Upper lobe of left lung (tissue), 4 donors: ENCODE measurements at regions not wholly inside any gene's neighbourhood (a gene's known extent, or its start where the extent isn't known, plus 50 kb on each side); places are given as distances from the start of the nearest gene placed in this dataset.

Source experiments
- CTCF ChIP-seq, 6 experiments: fragments of 450-650 bp in 4 of 6; fragments of 200-600 bp in 2 of 6; sonication (generic) in 2 of 6; IDR thresholded peaks; one replicate each; pipeline ENCODE4 v1.5.1; 2016 to 2019; ENCODE audit warnings: antibody characterized with exemption in 6 of 6
- EP300 ChIP-seq, 4 donors: sonication (generic); formaldehyde crosslinking; IDR thresholded peaks; one replicate each; pipeline ENCODE4 v1.5.1; 2017; ENCODE audit warnings: antibody characterized with exemption in 4 of 4, control low read depth in 2 of 4
- POLR2A ChIP-seq, 4 donors: fragments of 450-650 bp; IDR thresholded peaks; one replicate each; pipeline ENCODE4 v1.5.1; 2016 to 2017; ENCODE audit warnings: antibody characterized with exemption in 4 of 4, mild to moderate bottlenecking in 2 of 4
- POLR2AphosphoS5 ChIP-seq, 2 donors: sonication (generic); formaldehyde crosslinking; IDR thresholded peaks; one replicate each; pipeline ENCODE4 v1.5.1; 2017; ENCODE audit warnings: antibody characterized with exemption in 2 of 2

DNA sequence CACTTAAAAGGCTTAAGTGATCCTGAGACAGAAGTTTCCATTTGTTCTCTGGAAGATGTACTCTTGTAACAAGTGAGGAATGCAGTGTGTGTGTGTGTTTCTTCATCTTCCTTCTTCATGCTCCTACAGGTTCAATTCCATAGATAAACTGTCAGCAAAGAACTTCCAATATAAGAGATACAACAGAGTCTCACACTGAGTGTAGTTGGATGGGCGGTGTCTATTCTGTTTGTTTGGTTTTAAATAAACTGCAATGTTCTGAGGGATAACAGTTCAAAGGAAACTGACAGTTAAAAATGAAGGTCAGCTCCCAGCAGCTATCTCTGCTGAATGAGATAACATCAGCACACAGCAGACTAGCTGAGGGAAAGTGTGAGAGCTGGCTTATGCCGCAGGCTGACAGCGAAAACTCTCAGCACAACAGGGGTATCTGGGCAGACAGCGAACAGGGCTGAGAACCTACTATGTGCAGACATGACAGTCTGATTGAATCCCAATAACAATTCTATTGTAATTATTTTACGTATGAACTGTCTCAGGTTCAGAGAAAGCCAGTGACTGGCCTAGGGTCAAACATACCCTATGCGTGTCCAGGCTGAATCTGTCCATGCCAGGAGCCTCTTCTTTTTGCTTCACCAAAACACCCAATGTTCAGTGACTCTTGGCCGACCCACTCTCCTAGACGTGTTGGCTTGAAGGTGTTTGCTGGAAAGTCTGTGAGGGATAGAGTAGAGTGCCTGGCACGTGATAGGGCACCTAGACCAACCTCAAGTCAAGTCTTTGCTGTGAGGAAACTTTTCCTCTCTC lies 201.9 kb upstream of the TRIB2 start:
- no peak for TF ChIP-seq POLR2A (IDR thresholded peaks at IDR 0.05)
- no peak for TF ChIP-seq CTCF (IDR thresholded peaks at IDR 0.05)
- peak in 1 of 4 donors; percentile 27 for TF ChIP-seq EP300 (IDR thresholded peaks at IDR 0.05)
- peak in 1 of 2 donors; percentile 54 for TF ChIP-seq POLR2AphosphoS5 (IDR thresholded peaks at IDR 0.05)
